ENCODE measurements at regions not wholly inside any gene's neighbourhood (a gene's known extent, or its start where the extent isn't known, plus 50 kb on each side); places are given as distances from the start of the nearest gene placed in this dataset.

GRCh38 chr10:4561296-4561695 is 264.7 kb upstream of the AKR1E2 start:
- no peak for TF ChIP-seq CTCF (IDR thresholded peaks at IDR 0.05)
- DNase-seq = no peak
- intact Hi-C loops (cut with DNase I) = no loop called here
- H3K9me3 ChIP-seq = no peaks in the 10 kb centered on the region
- ATAC-seq = no peak
- no peak overlapping the region for H3K4me3 ChIP-seq
- H3K27me3 ChIP-seq (ENCODE audit: low read depth) = no peaks in the 10 kb centered on the region
- no peaks in the 10 kb centered on the region for H3K4me1 ChIP-seq
- no peak overlapping the region for H3K27ac ChIP-seq
- H3K36me3 ChIP-seq = no peaks in the 10 kb centered on the region

- intact Hi-C loops (cut with DNase I) = no loop called here
- no peaks in the 10 kb centered on the region for H3K27me3 ChIP-seq (ENCODE audit: low read depth)
- TF ChIP-seq CTCF (IDR thresholded peaks at IDR 0.05) = no peak
Measured at GRCh38 chr10:4557469-4557868, 268.5 kb upstream of the AKR1E2 start.

GRCh38 chr10:4556527-4556926 is 269.5 kb upstream of the AKR1E2 start:
- H3K4me3 ChIP-seq = no peak overlapping the region
- no peaks in the 10 kb centered on the region for H3K36me3 ChIP-seq
- no peak for DNase-seq
- ATAC-seq = no peak
- H3K27ac ChIP-seq = no peak overlapping the region
- intact Hi-C loops (cut with DNase I) = no loop called here
- no peaks in the 10 kb centered on the region for H3K27me3 ChIP-seq (ENCODE audit: low read depth)
- H3K4me1 ChIP-seq = no peaks in the 10 kb centered on the region
- TF ChIP-seq CTCF (IDR thresholded peaks at IDR 0.05) = no peak
- no peaks in the 10 kb centered on the region for H3K9me3 ChIP-seq

More at GRCh38 chr10:4557469-4557868, 268.5 kb upstream of the AKR1E2 start:
- DNase-seq (no peak), ATAC-seq (no peak)
- Histone ChIP-seq H3K27ac (no peak overlapping the region), H3K4me3 (no peak overlapping the region), H3K9me3 (no peaks in the 10 kb centered on the region), H3K36me3 (no peaks in the 10 kb centered on the region), H3K4me1 (no peaks in the 10 kb centered on the region)

- Histone ChIP-seq H3K36me3 (no peaks in the 10 kb centered on the region), H3K27me3 (ENCODE audit: low read depth) (no peaks in the 10 kb centered on the region), H3K4me3 (no peak overlapping the region), H3K9me3 (no peaks in the 10 kb centered on the region), H3K27ac (no peak overlapping the region), H3K4me1 (no peaks in the 10 kb centered on the region)
- DNase-seq (no peak), ATAC-seq (no peak)
- TF ChIP-seq CTCF (IDR thresholded peaks at IDR 0.05) = no peak
- intact Hi-C loops (cut with DNase I) = no loop called here
Measured at GRCh38 chr10:4555920-4556319, 270.1 kb upstream of the AKR1E2 start.

- H3K9me3 ChIP-seq = no peaks in the 10 kb centered on the region
- no peaks in the 10 kb centered on the region for H3K27me3 ChIP-seq (ENCODE audit: low read depth)
- H3K4me1 ChIP-seq = no peaks in the 10 kb centered on the region
- intact Hi-C loops (cut with DNase I) = no loop called here
- H3K4me3 ChIP-seq = no peak overlapping the region
- ATAC-seq (no peak), DNase-seq (no peak)
- TF ChIP-seq CTCF (IDR thresholded peaks at IDR 0.05) = no peak
- no peak overlapping the region for H3K27ac ChIP-seq
- H3K36me3 ChIP-seq = no peaks in the 10 kb centered on the region
Measured at GRCh38 chr10:4549139-4549653, 276.8 kb upstream of the AKR1E2 start.

GRCh38 chr10:4546931-4547330 is 279.1 kb upstream of the AKR1E2 start:
- no peak overlapping the region for H3K27ac ChIP-seq
- no peaks in the 10 kb centered on the region for H3K9me3 ChIP-seq
- DNase-seq (no peak), ATAC-seq (no peak)
- no peaks in the 10 kb centered on the region for H3K4me1 ChIP-seq
- H3K4me3 ChIP-seq = no peak overlapping the region
- intact Hi-C loops (cut with DNase I) = no loop called here
- H3K36me3 ChIP-seq = no peaks in the 10 kb centered on the region
- TF ChIP-seq CTCF (IDR thresholded peaks at IDR 0.05) = no peak
- no peaks in the 10 kb centered on the region for H3K27me3 ChIP-seq (ENCODE audit: low read depth)

Data from lower lobe of right lung (tissue), 2 donors.